ENCODE measurements at regions not wholly inside any gene's neighbourhood (a gene's known extent, or its start where the extent isn't known, plus 50 kb on each side); places are given as distances from the start of the nearest gene placed in this dataset.

DNA sequence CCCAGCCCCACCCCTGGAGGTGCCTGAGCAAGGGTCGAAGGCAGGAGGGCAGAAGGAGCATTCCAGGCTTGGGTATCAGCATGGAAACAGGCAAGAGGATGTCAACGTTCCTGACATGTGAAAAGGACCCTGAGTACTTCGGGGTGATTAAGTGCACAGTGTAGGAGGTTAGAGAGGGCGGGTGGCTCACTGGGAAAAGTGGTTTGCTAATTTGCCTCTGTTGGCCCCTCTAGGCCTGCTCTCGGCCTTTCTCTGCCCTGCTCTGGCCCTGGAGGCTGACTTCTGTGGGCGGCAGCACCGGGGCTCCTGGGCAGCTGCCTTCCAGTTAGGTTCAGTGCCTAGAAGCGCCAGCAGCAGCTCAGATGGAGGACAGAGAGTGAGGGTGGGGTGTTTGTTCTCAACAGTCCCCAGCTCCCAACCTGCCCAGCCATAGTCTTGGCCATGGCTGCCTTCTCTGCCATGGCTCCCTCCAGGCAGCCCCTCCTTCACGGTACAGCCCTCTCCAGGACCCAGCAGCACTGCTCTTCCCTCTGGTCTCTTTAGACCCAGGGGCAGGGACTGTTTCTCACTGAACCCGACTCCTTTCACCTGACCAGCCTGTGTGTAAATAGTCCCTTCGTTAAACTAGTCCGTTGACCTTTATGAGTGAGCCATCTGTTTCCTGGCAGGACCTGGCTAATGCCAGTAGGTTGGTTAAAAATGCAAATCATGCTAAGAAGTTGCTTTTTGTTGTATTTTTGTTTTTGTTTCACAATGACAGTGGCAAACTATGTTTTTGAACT lies 107.1 kb upstream of the TPM1 start:
- no peak for DNase-seq

- DNase-seq: no peak
Observed at GRCh38 chr15:62938825-62939224, 103.7 kb upstream of the TPM1 start.

DNA sequence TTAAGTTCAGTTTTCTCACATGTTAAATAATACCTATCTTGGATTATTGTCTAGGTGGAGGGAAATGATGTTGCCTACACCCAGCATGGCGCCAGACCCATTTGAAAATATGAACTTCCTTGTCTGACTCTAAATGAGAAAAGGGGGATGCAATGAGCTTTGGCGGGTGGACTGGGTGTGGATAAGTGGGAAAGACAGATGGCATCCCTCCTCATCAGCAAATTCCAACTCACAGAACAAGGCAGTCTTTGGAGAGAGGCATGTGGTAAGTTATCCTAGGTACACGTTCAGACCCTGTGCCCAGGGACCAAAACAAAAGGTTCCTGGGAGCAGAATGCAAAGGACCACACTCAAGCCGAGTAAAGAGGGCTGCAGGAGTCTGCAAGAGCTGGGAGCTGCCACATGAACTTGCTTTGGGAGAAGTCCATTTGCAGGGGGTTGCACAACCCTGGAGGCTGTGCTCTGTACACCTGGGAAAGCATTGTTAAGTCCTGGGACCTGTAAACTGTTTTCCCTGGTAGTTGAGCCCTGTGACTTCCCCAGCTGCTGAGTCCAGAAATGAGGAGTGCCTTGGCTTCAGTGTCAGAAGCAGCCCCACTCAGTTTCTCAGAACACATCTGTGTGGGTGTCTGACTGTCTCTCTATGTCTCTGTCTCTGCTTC lies 102.3 kb upstream of the TPM1 start:
- no peak for DNase-seq

- no peak for DNase-seq
Observed at GRCh38 chr15:62940755-62941361, 101.7 kb upstream of the TPM1 start.

- no peak for DNase-seq
Observed at GRCh38 chr15:62941699-62942098, 100.8 kb upstream of the TPM1 start.

DNA sequence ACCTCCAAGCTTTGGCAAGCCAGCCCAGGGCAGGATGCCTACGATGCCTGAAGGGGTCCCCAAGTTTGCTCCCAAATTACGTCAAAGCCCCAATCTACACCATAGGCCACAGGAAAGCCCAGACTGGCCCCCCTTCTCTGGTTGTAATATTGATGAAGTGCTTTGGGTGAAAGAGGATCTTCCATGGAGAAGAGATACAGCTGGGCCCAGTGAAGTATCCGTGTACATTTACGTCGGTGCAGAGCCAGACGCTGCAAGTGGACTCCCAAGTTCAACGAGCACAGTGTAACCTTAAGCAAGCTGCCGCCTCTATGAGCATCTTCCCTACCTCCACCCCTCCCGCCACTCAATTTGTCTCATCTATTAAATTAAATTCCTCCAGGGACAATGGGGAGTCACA lies 100.1 kb upstream of the TPM1 start:
- no peak for DNase-seq

GRCh38 chr15:62945063-62945462 lies 97.5 kb upstream of the TPM1 start:
- DNase-seq: no peak

DNA sequence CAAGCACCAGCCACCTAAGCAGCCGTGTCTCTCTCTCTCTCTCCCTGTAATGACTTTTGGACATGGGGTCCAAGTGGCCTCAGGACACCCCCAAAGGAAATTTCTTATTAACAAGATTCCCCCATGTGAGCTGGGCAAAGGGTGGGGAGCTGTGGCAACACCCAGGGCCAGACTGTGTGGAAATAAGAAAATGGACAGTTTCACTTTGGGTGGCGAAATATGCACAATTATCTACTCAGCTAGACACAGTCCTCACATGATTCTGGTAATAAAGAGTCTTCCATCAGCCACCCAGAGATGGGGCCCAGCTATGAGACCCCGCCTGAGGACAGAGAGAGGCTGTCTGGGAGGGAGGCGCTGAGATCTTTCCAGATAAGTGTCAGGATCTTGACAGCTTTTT lies 96.8 kb upstream of the TPM1 start:
- DNase-seq: no peak

DNA sequence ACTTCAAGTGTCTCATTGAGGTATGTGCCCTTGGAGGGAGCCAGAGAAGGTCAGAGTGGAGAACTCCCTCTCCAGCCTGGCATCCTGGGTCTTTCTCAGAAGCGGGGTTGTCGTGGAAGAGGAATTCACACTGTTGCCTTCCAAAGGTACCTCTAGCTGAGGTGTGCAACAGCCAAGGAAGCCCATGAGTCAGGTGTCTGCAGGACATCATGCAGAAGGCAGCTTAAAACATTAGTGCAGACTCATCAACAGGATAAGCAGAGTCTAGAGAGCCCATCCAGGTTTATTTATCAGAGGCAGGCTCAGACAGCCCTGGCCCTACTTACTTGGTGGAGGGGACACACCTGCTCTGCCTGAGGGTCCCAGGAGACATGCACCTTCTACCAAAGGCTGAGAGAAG lies 95.6 kb upstream of the TPM1 start:
- DNase-seq: no peak

GRCh38 chr15:62950462-62950931 lies 92.0 kb upstream of the TPM1 start:
- DNase-seq: no peak

- no peak for DNase-seq
Observed at GRCh38 chr15:62951481-62951880, 91.1 kb upstream of the TPM1 start.

DNA sequence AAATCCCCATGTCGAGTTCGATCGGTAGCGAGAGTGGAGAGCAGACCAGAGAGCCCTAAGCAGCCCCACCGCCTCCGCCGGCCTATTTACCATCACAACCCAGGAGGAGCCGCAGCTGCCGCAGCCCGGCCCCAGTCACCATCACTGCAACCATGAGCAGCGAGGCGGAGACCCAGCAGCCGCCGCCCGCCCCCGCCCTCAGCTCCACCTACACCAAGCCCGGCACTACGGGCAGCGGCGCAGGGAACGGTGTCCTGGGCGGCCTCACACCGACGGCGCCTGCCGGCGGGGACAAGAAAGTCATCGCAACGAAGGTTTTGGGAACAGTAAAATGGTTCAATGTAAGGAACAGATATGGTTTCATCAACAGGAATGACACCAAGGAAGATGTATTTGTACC lies 89.5 kb upstream of the TPM1 start:
- no peak for DNase-seq

GRCh38 chr15:62953496-62954045 lies 89.0 kb upstream of the TPM1 start:
- DNase-seq: no peak

DNA sequence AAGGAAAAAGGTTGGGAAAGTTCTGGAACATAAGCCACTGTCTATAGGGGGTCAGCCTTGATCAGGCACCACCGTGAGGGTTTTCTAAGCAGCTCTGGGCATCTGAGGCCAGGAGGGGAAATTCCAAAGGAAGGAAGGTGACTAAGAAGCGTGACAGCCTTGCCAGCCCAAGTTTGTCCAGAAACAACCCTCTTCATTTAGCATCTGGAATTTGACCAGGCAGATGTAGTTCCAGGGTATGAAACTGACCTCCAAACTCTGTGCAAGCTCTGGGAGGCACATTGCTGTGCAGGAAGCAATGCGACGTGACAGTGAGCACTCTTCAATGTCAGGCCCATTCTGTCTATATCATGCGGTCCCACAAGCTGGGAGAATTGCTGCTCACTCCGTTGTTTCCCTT lies 85.4 kb upstream of the TPM1 start:
- DNase-seq: no peak

GRCh38 chr15:62958528-62959363 lies 83.8 kb upstream of the TPM1 start:
- DNase-seq: no peak

GRCh38 chr15:62961134-62961533 lies 81.4 kb upstream of the TPM1 start:
- no peak for DNase-seq

DNA sequence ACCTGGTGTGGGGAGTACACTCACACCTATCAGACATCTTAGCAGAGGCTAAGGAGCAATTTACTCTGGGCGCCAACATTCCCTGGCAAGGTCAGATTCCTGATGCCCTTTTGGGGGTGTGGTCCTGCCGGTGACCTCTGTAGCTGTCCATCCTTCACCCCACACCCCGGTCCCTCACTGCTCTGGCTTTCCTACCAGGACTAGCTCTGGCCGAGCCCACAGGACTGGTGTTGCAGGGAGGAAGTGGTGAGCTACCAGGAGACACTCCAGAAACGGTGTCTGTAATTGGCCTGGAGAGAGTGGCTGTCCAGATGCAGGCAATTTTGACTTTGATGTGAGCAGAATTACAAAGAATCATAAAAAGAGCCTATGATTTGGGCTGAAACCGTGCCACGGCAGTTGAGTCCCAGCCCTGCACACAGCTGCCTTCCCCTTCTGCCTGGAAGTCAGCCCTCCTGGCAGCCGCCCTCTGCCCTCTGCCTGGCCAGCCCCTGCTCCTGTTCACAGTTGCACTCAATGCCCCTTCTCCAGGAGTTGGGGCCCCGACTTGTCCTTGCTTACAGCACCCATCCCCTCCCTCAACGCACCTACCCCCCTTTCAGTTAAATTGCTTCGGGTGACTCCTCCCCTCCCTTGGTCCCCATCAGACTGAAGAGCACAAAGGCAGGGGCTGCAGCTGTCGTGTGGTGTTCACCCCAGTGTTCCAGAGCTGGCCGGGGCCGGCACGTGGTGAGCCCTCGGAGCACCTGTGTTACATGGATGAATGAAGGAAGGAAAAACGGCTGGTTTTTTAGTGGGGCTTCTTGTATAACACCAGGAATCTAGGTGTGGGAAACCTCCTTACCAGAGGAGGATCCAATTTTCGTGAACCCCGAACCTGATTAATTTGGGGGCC lies 80.2 kb upstream of the TPM1 start:
- no peak for DNase-seq

- DNase-seq: no peak
Observed at GRCh38 chr15:62964251-62964650, 78.3 kb upstream of the TPM1 start.

DNA sequence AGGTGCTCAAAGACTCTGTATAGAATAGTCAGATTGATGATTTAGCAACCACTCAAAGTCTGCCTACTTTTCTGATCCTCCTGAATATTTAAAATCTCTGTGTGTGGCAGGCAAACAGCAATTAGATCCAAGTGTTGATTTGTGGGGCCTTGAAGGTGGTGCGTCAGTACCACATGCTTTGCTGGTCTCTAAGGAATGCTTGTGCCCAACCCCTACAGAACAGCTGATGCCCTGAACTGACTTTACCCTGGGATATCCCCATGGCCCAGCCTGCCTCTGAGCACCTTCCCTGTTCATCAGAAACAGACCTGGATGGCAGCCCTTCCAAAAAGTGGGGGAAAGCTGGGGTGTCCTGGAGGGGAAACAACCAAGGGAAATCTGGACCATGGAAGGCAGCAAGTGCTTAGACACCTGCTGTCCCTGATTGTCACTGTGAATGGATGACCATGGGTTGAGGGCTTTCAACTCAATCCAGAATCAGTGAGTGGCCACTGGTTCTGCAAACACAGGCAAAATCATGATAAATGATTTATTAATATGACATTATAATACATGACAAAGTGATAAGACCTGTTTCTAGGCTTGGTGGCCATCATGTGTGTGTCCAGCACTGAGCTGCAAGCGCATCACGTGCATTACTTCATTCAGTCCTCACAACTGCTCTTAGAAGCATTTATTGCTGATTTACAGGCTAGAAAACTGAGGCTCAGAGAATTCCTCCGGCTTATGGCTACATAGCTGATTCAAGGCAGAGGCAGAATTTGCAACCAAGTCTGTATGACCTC lies 76.1 kb upstream of the TPM1 start:
- DNase-seq: no peak

DNA sequence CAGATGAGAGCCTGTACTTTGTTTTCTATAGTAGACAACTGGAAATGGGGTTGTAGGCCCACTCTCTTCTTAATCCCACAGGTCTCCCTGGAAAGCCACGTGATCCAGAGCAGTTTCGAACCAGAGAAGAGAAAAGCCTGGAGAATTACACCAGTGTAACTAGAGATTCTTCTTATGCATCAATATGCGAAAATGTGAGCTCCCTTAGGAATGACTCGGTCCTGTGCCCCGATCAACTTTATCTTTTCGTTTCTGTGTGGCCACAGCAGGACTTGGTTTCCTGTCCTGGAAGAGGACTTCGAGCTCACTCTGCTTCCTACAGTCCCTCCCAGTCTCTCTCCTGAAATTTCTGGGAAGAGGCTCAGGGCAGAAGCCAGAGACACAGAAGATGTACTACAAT lies 73.8 kb upstream of the TPM1 start:
- DNase-seq: no peak

All from activated naive CD4-positive, alpha-beta T cell (primary cell).